ENCODE measurements at regions not wholly inside any gene's neighbourhood (a gene's known extent, or its start where the extent isn't known, plus 50 kb on each side); places are given as distances from the start of the nearest gene placed in this dataset.

DNA sequence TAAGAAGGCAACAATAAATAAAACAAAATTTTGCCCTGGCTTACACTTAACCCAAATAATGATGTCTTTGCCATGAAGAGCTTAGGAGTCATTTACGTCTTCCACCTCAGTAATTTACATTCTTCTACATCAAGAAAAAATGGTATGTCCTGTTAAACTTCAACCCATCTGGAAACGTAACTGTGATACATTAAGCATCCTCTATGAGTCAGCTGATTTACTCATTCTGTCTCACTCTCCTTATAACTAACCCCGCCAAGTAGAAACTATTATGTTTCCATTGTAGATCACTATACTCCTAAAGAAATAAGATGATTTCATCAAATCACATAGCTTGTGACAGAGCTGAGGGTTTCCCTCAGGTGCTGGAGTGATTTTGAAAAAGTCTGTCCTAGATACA, 330.7 kb downstream of the CDC14C start:
- no peak for DNase-seq

GRCh38 chr7:49260538-49260937, 336.2 kb downstream of the CDC14C start:
- no peak for DNase-seq

DNA sequence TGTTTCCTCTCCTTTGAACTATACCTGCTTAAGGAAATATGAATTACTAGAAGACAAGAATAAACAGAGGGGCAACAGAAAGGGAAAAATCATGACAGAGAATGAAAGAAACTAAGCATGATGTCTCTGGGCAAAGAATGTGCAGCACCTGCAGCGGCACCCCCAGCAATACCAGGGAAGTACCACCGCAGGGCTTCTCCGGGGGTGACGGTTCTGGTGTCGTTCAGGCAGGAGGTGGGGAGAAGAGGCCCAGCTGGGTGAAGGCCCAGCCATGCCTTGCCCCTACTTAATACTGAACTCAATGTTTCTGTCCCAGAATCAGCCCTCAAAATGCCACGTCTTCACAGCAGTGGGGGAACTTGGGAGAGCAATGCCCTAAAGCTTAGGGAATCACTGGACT, 337.6 kb downstream of the CDC14C start:
- no peak for DNase-seq

DNA sequence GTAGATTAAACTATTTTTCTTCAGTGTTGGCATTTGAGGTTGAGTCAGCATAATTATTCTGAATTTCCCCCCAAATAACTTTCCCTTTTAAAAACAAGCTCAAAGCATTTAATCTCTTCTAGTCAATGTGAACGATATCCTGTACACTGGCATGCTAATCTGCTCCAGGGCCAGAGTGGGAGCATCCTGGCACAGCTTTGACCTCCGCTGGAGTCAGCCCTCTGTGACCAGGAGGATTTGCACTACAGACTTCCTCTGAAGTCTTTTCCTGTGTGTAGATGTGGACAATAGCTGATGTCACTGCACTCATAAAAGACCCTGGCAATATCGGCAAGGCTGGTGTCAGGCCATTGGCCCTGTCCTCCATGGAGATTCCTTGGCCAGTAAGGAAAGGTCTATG, 340.2 kb downstream of the CDC14C start:
- no peak for DNase-seq

GRCh38 chr7:49273897-49274296, 349.6 kb downstream of the CDC14C start:
- DNase-seq = no peak

GRCh38 chr7:49279891-49280290, 355.5 kb downstream of the CDC14C start:
- no peak for DNase-seq

DNA sequence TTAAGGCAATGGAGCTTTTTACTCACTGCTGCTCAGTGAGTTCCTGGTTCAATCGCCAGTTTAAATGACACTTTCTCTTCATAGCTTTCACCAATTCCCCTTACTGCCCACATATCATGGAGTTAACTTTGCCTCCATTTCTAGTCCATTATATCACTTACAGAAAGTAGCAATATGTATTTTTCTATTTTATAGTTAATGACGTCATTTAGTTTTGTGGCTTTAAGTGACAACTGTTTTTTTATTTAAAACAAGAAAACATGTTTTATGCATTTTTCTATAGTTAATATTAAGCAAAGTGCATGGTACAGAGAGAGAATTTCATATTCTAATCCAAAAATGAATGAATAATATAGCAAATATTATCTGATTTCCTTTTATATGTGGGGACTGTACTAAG, 363.3 kb downstream of the CDC14C start:
- no peak for DNase-seq

DNA sequence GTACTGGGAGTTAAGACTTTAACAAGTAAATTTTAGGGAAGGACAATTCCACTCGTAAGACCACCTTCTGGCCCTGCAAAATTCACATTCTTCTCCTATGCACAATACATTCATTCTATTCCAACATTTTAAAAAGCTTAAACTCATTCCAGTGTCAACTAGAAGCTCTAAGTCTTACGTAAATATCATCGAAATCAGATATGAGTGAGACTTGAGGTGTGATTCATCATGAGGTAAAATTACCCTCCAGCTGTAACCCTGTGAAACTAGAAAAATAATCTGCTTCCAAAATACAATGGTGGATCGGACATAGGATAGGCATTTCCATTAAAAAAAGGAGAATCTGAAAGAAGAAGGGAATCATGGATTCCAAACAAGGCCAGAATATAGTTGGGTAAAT, 370.3 kb downstream of the CDC14C start:
- DNase-seq = no peak

GRCh38 chr7:49295146-49295545, 370.8 kb downstream of the CDC14C start:
- DNase-seq = no peak

GRCh38 chr7:49297958-49298357, 373.6 kb downstream of the CDC14C start:
- no peak for DNase-seq

DNA sequence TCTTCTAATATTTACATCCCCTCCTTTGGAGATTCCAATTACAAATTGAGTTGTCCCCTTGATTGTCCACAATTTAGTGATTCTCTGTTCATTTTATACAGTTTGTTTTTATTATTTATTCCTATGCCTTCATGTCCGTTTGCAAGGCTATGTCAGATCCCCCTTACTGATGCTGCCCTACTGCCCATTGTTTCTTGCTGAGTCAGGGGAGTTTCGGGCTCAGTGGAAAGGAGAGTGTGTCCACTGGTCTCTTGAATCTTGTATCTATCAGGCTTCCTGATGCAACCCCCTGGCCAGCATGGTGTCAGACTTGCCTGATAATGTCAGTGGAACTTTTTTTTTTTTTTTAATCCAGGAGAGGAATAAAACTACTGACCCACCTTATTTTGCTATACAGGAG, 384.4 kb downstream of the CDC14C start:
- no peak for DNase-seq

DNA sequence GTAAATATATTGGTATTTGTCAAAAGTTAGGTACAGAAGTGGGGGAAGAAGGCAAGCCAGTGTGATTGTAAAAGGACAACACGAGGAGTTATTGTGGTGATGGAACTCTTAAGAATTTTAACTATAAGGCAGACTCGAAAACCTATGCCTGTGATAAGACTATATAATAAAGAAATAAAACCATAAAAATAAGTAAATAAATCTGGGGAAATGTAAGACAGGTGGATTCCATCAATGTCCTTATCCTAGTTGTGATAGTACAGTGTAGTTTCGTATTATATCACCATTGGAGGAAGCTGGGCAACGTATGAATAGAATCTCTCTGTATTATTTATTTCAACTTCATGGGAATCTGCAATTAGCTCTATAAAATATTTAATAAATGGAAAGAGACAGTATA, 395.7 kb downstream of the CDC14C start:
- no peak for DNase-seq

- no peak for DNase-seq
These were observed 397.5 kb downstream of the CDC14C start for GRCh38 chr7:49321843-49322242.

DNA sequence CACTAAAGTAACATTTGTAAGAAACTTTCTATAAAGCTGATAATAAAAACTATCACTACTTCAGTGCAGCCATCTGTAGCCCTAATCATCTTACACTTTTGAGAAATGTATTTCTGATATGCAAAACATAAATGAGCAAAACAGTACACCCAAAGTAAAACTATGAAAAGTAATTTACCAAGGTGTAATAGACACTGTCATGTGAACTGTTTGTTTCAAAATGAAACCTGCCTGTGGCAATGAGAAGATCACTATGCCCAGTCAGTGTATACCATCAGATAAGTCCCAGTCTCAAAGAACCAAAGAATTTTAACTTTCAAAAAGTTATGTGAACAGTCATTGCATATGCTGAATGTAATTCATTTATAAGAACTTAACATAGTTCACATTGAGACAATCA, 398.1 kb downstream of the CDC14C start:
- DNase-seq = no peak

DNA sequence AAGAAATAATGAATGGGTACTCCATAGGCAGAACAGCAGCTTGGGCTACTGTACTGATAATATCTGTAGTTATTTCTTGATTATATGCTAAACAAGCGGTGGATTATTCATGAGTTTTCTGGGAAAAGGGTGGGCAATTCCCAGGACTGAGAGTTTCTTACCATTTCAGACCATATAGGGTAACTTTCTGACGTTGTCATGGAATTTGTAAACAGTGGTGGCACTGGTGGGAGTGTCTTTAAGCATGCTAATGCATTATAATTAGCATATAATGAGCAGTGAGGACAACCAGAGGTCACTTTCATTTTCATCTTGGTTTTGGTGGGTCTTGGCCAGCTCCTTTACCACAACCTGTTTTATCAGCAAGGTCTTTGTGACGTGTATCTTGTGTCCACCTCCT, 399.7 kb downstream of the CDC14C start:
- no peak for DNase-seq

DNA sequence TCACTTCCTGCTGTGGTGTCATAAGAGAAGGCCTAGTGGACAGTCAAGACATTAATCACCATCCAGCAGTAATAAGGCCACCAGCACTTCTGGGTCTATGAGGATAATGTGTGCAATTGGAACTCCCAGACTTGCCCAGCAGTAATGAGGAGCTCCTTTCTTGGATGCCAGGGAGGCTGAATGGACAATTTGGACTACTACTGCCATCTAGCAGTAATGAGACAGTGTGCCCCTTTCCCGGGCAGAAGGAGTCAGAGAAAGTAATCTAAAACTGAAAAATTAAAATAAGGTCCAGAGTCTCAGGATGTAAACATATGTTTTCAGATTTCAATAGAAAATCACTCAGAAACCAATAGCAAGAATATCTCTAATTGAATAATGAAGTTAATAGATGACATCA, 400.4 kb downstream of the CDC14C start:
- DNase-seq = no peak

- no peak for DNase-seq
These were observed 401.2 kb downstream of the CDC14C start for GRCh38 chr7:49325571-49325970.

DNA sequence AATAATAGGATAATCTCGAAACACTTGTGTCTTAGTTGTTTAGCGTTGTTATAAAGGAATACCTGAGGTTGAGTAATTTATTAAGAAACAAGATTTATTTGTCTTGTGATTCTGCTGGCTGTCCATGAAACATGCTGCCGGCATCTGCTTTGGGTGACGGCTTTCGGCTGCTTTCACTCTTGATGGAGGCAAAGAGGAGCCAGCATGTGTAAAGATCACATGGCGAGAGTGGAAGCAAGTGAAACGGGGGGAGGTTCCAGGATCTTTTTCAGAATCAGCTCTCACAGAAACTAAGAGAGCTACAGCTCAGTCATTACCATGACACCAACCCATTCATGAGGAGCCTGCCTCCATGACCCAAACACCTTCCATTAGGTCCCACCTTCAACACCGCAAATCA, 402.8 kb downstream of the CDC14C start:
- no peak for DNase-seq

- no peak for DNase-seq
These were observed 409.0 kb downstream of the CDC14C start for GRCh38 chr7:49333180-49333881.

DNA sequence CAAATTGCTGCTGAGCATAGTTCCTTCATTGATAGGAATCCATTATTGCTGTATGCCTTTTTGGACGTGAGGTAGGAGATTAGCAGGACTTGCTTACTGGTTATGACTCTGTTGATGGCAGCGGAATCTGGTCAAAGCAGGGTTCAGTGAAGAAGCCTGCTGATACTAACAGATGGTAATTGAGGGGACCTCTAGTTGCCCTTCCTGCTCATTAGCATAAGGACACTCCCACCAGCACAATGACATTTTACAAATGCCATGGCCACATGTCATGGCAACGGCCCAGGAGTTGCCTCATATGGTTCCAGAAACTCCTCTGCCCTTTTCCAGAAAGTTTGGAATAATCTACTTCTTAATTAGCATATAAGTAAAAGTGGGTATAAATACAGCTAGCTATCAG, 417.5 kb downstream of the CDC14C start:
- no peak for DNase-seq

- no peak for DNase-seq
These were observed 420.2 kb downstream of the CDC14C start for GRCh38 chr7:49344556-49344955.

DNA sequence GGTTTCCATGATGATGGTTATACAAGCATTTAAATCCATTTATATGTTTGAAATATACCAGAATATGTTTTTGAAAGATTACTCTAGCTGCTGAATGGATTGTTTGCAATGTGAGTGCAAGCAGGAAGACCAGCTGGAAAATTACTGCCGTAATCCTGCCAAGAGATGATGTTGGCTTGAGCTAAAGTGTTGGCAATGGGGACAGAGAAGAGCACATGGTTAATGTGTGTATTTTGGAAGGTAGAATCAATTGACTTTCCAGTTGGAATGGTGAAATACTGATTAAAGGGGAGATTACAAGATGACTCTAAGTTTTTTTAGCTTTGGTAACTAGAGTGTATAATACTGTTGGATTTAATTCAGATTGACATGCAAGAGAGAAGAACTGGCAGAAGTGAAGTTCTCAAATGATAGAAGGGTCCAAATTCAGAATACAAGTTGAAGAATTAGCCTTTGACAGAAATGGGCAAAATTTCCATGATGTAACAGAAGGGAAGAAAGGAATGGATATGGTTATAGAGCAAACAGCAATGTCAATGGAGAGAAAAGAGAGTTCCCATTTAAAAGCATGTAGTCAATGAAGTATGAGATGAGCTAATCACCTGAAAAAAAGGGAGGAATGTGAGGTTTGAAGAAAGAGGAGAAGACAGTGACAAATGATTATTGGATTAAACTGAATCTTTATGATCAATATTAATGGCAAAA, 422.0 kb downstream of the CDC14C start:
- no peak for DNase-seq

- DNase-seq = no peak
These were observed 406.4 kb upstream of the VWC2 start for GRCh38 chr7:49367072-49367471.

DNA sequence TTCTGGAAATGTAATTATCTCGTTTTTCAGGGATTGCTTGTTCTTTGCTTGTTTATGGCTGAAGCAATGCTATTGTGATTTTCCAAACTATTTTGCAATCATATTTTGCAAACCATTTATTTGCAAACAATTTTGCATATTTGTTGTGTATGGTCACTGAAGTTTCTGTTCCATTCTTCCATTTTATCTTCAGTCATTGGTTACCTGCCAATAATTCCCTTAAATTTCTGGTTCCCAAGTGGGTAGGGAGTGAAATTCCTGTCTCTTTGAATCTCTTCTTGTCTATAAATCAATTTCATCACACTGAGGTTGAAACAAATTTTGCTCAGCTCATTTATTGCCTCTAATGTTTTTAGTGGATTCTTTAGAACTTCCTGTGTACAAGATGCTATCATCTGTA, 401.7 kb upstream of the VWC2 start:
- DNase-seq = no peak

DNA sequence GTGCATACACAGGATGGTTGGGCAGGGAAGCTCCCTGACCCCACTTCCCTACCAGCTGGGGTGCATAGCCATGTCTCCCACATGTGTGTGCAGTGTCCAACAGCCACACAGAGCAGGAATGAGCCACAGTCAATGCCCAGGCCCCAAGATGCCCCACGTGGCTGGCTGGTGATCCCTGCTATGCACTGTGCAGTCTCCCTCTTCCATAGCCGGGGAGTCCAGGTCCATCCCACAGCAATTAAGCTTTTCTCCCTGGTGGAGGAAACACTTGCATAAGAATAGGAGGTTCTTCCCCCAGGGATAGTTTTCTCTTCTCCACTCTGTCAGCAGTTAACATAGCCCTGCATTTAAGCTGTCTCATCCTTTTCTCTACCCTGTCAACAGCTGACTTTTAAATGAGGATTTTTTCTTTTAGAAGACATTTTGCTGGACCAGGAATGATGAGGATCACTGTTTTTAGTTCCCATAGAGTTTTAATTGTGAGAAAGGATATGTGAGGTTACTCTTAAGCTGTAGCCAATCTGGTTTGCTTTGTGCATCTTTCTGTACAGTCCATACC, 396.5 kb upstream of the VWC2 start:
- DNase-seq = no peak
